SK-N-SH treated with all-trans-retinoic acid at 6 μM for 48 hours (cell line): ENCODE measurements at regions not wholly inside any gene's neighbourhood (a gene's known extent, or its start where the extent isn't known, plus 50 kb on each side); places are given as distances from the start of the nearest gene placed in this dataset.

Experiments used
- ATAC-seq: fragments of 200-7000 bp; cut with Tn5 transposase; 3 replicates; pipeline ENCODE4 v1.9.1; 2020; ENCODE audit warnings: mild to moderate bottlenecking, moderate library complexity
- ARNTL ChIP-seq: fragments of 450-650 bp; formaldehyde crosslinking; IDR thresholded peaks from 2 replicates; pipeline ENCODE4 v1.5.0; 2020; ENCODE audit warnings: low read depth, mild to moderate bottlenecking, moderate library complexity, borderline replicate concordance
- BACH2 ChIP-seq: fragments of 250-450 bp; sonication (Bioruptor Pico); IDR thresholded peaks from 2 replicates; pipeline ENCODE4 v1.9.0; 2021; ENCODE audit warnings: mild to moderate bottlenecking, borderline replicate concordance
- CREB5 ChIP-seq: fragments of 250-450 bp; sonication (Bioruptor Pico); IDR thresholded peaks from 2 replicates; pipeline ENCODE4 v1.5.1; 2020; ENCODE audit warnings: low read depth, mild to moderate bottlenecking, moderate library complexity
- CSRNP3 ChIP-seq: fragments of 250-450 bp; sonication (Bioruptor Pico); IDR thresholded peaks from 2 replicates; pipeline ENCODE4 v1.5.1; 2021; ENCODE audit warnings: mild to moderate bottlenecking, moderate library complexity
- ESRRG ChIP-seq: fragments of 250-450 bp; sonication (Bioruptor Pico); IDR thresholded peaks from 2 replicates; pipeline ENCODE4 v1.6.1; 2021; ENCODE audit warnings: mild to moderate bottlenecking
- GLIS3 ChIP-seq: fragments of 250-450 bp; sonication (Bioruptor Pico); IDR thresholded peaks from 2 replicates; pipeline ENCODE4 v1.5.0; 2020; ENCODE audit warnings: mild to moderate bottlenecking, moderate library complexity
- ISL1 ChIP-seq: fragments of 250-450 bp; sonication (Bioruptor Pico); IDR thresholded peaks from 2 replicates; pipeline ENCODE4 v2.1.2; 2022; ENCODE audit warnings: mild to moderate bottlenecking, moderate library complexity
- PATZ1 ChIP-seq: fragments of 250-450 bp; sonication (Bioruptor Pico); IDR thresholded peaks from 2 replicates; pipeline ENCODE4 v1.8.0; 2020; ENCODE audit warnings: mild to moderate bottlenecking, moderate library complexity, borderline replicate concordance
- POU6F1 ChIP-seq: fragments of 250-450 bp; sonication (Bioruptor Pico); IDR thresholded peaks from 2 replicates; pipeline ENCODE4 v1.8.0; 2021; ENCODE audit warnings: low read depth, mild to moderate bottlenecking, moderate library complexity, borderline replicate concordance
- PPARA ChIP-seq: fragments of 250-450 bp; sonication (Bioruptor Pico); IDR thresholded peaks from 2 replicates; pipeline ENCODE4 v1.5.0; 2020; ENCODE audit warnings: mild to moderate bottlenecking, borderline replicate concordance
- RARB ChIP-seq: fragments of 250-450 bp; sonication (Bioruptor Pico); IDR thresholded peaks from 2 replicates; pipeline ENCODE4 v1.8.0; 2021; ENCODE audit warnings: mild to moderate bottlenecking, moderate library complexity
- SNAI2 ChIP-seq: fragments of 250-450 bp; sonication (Bioruptor Pico); IDR thresholded peaks from 2 replicates; pipeline ENCODE4 v1.5.0; 2020; ENCODE audit warnings: mild to moderate bottlenecking, moderate library complexity
- TCF4 ChIP-seq: fragments of 250-450 bp; sonication (Bioruptor Pico); IDR thresholded peaks from 2 replicates; pipeline ENCODE4 v1.8.0; 2021; ENCODE audit warnings: mild to moderate bottlenecking, moderate library complexity, borderline replicate concordance
- TOX ChIP-seq: fragments of 250-450 bp; sonication (Bioruptor Pico); IDR thresholded peaks from 2 replicates; pipeline ENCODE4 v1.8.0; 2021; ENCODE audit warnings: mild to moderate bottlenecking, moderate library complexity, borderline replicate concordance
- TSHZ2 ChIP-seq: fragments of 250-450 bp; sonication (Bioruptor Pico); IDR thresholded peaks from 2 replicates; pipeline ENCODE4 v1.5.0; 2020; ENCODE audit warnings: mild to moderate bottlenecking, moderate library complexity
- ZC3H10 ChIP-seq: fragments of 250-450 bp; sonication (Bioruptor Pico); IDR thresholded peaks from 2 replicates; pipeline ENCODE4 v1.5.1; 2021; ENCODE audit warnings: mild to moderate bottlenecking, moderate library complexity
- ZFP3 ChIP-seq: fragments of 250-450 bp; sonication (Bioruptor Pico); IDR thresholded peaks from 2 replicates; pipeline ENCODE4 v1.5.0; 2020; ENCODE audit warnings: mild to moderate bottlenecking, moderate library complexity
- ZFP30 ChIP-seq: fragments of 450-650 bp; formaldehyde crosslinking; IDR thresholded peaks from 2 replicates; pipeline ENCODE4 v1.5.0; 2022; ENCODE audit warnings: mild to moderate bottlenecking, moderate library complexity
- ZNF565 ChIP-seq: fragments of 450-650 bp; formaldehyde crosslinking; conservative IDR thresholded peaks from 2 replicates; pipeline ENCODE4 v1.5.0; 2020; ENCODE audit warnings: low read depth, mild to moderate bottlenecking, moderate library complexity
- ZNF70 ChIP-seq: fragments of 450-650 bp; formaldehyde crosslinking; IDR thresholded peaks from 2 replicates; pipeline ENCODE4 v1.5.0; 2020; ENCODE audit warnings: mild to moderate bottlenecking, moderate library complexity
- ZNF8 ChIP-seq: fragments of 450-650 bp; formaldehyde crosslinking; IDR thresholded peaks from 2 replicates; pipeline ENCODE4 v1.5.0; 2020; ENCODE audit warnings: mild to moderate bottlenecking, moderate library complexity

GRCh38 chrX:138191998-138192397 lies 519.5 kb downstream of the FGF13 start:
- TF ChIP-seq SNAI2 (CRISPR knock-in tag) = no peak
- TF ChIP-seq ZFP3 = no peak
- TF ChIP-seq, all 23 proteins: peak for 0
- ATAC-seq = 0 out of 3 replicates have a peak, but pooled peaks have one; percentile 45

GRCh38 chrX:138229718-138230117 lies 481.8 kb downstream of the FGF13 start:
- no peak for ATAC-seq
- TF ChIP-seq CSRNP3 (CRISPR knock-in tag) = no peak
- no peak for TF ChIP-seq ZFP30 (CRISPR knock-in tag)
- no peak for TF ChIP-seq ZNF70 (CRISPR knock-in tag)
- TF ChIP-seq GLIS3 = no peak
- no peak for TF ChIP-seq RARB (CRISPR knock-in tag)
- no peak for TF ChIP-seq ZNF565 (CRISPR knock-in tag)
- TF ChIP-seq BACH2 (CRISPR knock-in tag) = no peak
- no peak for TF ChIP-seq PPARA
- no peak for TF ChIP-seq ARNTL (CRISPR knock-in tag)
- no peak for TF ChIP-seq ZC3H10 (CRISPR knock-in tag)
- no peak for TF ChIP-seq ESRRG (CRISPR knock-in tag)
- TF ChIP-seq SNAI2 (CRISPR knock-in tag) = no peak
- no peak for TF ChIP-seq ZNF8 (CRISPR knock-in tag)
- no peak for TF ChIP-seq POU6F1
- no peak for TF ChIP-seq ISL1 (CRISPR knock-in tag)
- TF ChIP-seq TCF4 = no peak
- no peak for TF ChIP-seq TSHZ2 (CRISPR knock-in tag)
- TF ChIP-seq PATZ1 = no peak
- no peak for TF ChIP-seq CREB5 (CRISPR knock-in tag)
- TF ChIP-seq, all 23 proteins: peak for 0

GRCh38 chrX:138240266-138240665 lies 471.3 kb downstream of the FGF13 start:
- TF ChIP-seq ISL1 (CRISPR knock-in tag) (no peak), TCF4 (no peak), POU6F1 (no peak), TOX (no peak), ZNF565 (CRISPR knock-in tag) (no peak)
- TF ChIP-seq, all 23 proteins: peak for 0
- no peak for ATAC-seq
